ENCODE measurements at regions not wholly inside any gene's neighbourhood (a gene's known extent, or its start where the extent isn't known, plus 50 kb on each side); places are given as distances from the start of the nearest gene placed in this dataset.

DNA sequence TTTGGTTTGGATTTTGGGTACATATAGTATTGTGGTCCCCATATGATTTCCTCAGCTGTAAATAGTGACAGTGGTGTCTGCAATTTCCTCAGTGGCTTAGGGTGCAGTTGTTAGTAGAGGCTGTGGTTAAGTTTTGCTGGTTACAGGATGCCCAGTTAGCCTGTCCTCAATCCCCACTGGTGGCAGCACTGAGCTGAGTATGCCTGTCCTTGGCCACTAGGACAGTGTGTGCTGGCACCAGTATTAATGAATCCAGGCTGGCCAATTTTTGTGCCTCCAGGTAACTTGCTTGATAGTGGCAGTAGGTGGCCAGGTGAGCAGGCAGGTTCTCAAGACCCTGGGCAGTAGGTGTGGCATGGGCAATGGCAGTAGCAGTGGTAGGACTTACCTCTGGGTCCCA is 973.1 kb downstream of the TMEM182 start:
- H3K27me3 ChIP-seq (replicated peaks; ENCODE audit: insufficient read depth, low read length), result no peaks in the 10 kb centered on the region
- no peaks in the 10 kb centered on the region for H3K9me2 ChIP-seq (replicated peaks; ENCODE audit: insufficient read depth, low read length)
- no peaks in the 10 kb centered on the region for H3K36me3 ChIP-seq (replicated peaks; ENCODE audit: insufficient read depth, low read length)
- TF ChIP-seq, protein P1, sequence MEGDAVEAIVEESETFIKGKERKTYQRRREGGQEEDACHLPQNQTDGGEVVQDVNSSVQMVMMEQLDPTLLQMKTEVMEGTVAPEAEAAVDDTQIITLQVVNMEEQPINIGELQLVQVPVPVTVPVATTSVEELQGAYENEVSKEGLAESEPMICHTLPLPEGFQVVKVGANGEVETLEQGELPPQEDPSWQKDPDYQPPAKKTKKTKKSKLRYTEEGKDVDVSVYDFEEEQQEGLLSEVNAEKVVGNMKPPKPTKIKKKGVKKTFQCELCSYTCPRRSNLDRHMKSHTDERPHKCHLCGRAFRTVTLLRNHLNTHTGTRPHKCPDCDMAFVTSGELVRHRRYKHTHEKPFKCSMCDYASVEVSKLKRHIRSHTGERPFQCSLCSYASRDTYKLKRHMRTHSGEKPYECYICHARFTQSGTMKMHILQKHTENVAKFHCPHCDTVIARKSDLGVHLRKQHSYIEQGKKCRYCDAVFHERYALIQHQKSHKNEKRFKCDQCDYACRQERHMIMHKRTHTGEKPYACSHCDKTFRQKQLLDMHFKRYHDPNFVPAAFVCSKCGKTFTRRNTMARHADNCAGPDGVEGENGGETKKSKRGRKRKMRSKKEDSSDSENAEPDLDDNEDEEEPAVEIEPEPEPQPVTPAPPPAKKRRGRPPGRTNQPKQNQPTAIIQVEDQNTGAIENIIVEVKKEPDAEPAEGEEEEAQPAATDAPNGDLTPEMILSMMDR (IDR thresholded peaks at IDR 0.05; ENCODE audit: low read length), result no peak
- TF ChIP-seq EZH2 (optimal IDR thresholded peaks at IDR 0.05; ENCODE audit: low read depth, low read length) (no peak), EZH2phosphoT487 (IDR thresholded peaks at IDR 0.05; ENCODE audit: low read length) (no peak)
- no peaks in the 10 kb centered on the region for H3F3A ChIP-seq (ENCODE audit: insufficient read depth, low read length)
- H3K9me3 ChIP-seq (replicated peaks; ENCODE audit: insufficient read depth, low read length), result no peaks in the 10 kb centered on the region
- H4K20me1 ChIP-seq (ENCODE audit: insufficient read depth, low read length), result no peaks in the 10 kb centered on the region
- H3K27ac ChIP-seq (ENCODE audit: low read length), result no peak overlapping the region
- no peak overlapping the region for H2AFZ ChIP-seq (ENCODE audit: low read length)
- no peak overlapping the region for H3K4me2 ChIP-seq (ENCODE audit: low read depth, low read length)
- no peak for DNase-seq
- H3K4me1 ChIP-seq (ENCODE audit: low read length), result no peaks in the 10 kb centered on the region
- no peaks in the 10 kb centered on the region for H3K79me2 ChIP-seq (ENCODE audit: low read length)
- no peak overlapping the region for H3K9ac ChIP-seq (ENCODE audit: low read length)
- no peak overlapping the region for H3K4me3 ChIP-seq (ENCODE audit: low read length)

DNA sequence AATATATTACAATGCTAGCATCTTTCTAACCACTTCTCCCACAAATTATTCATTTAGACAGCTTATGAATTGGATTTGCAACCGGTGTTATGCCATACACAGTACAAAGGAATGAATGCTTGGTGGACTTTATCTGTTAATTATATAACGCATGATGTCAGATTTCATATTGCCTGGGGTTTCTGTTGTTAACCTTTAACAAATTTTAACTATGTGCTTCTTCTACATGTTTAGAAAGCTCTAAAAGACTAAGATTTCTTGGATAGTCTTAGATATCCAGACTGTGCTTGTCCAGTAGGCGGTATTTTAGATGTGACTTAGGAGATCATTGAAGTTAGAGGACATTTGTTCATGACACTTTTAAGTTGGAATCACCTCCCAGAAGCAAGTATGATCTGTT is 976.3 kb downstream of the TMEM182 start:
- Histone ChIP-seq H3K27me3 (replicated peaks; ENCODE audit: insufficient read depth, low read length) (no peaks in the 10 kb centered on the region), H3K9ac (ENCODE audit: low read length) (no peak overlapping the region), H3K4me2 (ENCODE audit: low read depth, low read length) (no peak overlapping the region), H3K4me1 (ENCODE audit: low read length) (no peaks in the 10 kb centered on the region), H3K36me3 (replicated peaks; ENCODE audit: insufficient read depth, low read length) (no peaks in the 10 kb centered on the region), H3K4me3 (ENCODE audit: low read length) (no peak overlapping the region), H3K79me2 (ENCODE audit: low read length) (no peaks in the 10 kb centered on the region), H3K27ac (ENCODE audit: low read length) (no peak overlapping the region), H3K9me3 (replicated peaks; ENCODE audit: insufficient read depth, low read length) (no peaks in the 10 kb centered on the region), H2AFZ (ENCODE audit: low read length) (no peak overlapping the region), H4K20me1 (ENCODE audit: insufficient read depth, low read length) (no peaks in the 10 kb centered on the region), H3K9me2 (replicated peaks; ENCODE audit: insufficient read depth, low read length) (no peaks in the 10 kb centered on the region), H3F3A (ENCODE audit: insufficient read depth, low read length) (no peaks in the 10 kb centered on the region)
- TF ChIP-seq, protein P1 (IDR thresholded peaks at IDR 0.05; ENCODE audit: low read length), result no peak
- no peak for TF ChIP-seq EZH2 (optimal IDR thresholded peaks at IDR 0.05; ENCODE audit: low read depth, low read length)
- TF ChIP-seq EZH2phosphoT487 (IDR thresholded peaks at IDR 0.05; ENCODE audit: low read length), result no peak
- DNase-seq, result no peak

DNA sequence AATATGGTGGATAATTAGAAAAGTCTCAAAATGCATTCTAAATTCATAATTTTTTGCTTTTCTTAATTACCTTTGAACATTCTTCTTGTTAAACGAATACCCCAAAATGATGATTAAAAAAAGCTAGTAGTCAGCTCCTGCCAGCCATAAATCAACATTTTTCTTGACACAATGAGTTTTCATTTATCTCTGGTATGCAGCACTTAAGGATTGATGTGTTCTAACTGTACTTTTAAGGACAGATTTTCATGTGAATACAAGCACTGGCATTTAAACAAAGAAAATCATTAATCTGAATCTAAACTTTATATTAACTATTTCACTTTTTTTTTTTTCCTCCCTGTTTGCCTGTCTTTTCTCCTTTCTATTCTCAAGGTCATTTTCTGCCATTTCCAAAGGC is 976.8 kb downstream of the TMEM182 start:
- H3F3A ChIP-seq (ENCODE audit: insufficient read depth, low read length), result no peaks in the 10 kb centered on the region
- no peak overlapping the region for H3K9ac ChIP-seq (ENCODE audit: low read length)
- no peaks in the 10 kb centered on the region for H4K20me1 ChIP-seq (ENCODE audit: insufficient read depth, low read length)
- no peaks in the 10 kb centered on the region for H3K36me3 ChIP-seq (replicated peaks; ENCODE audit: insufficient read depth, low read length)
- H3K4me1 ChIP-seq (ENCODE audit: low read length), result no peaks in the 10 kb centered on the region
- TF ChIP-seq EZH2 (optimal IDR thresholded peaks at IDR 0.05; ENCODE audit: low read depth, low read length) (no peak), EZH2phosphoT487 (IDR thresholded peaks at IDR 0.05; ENCODE audit: low read length) (no peak)
- TF ChIP-seq, protein P1 (IDR thresholded peaks at IDR 0.05; ENCODE audit: low read length), result no peak
- H3K4me3 ChIP-seq (ENCODE audit: low read length), result no peak overlapping the region
- no peak overlapping the region for H3K4me2 ChIP-seq (ENCODE audit: low read depth, low read length)
- H3K27me3 ChIP-seq (replicated peaks; ENCODE audit: insufficient read depth, low read length), result no peaks in the 10 kb centered on the region
- DNase-seq, result no peak
- H3K27ac ChIP-seq (ENCODE audit: low read length), result no peak overlapping the region
- H3K79me2 ChIP-seq (ENCODE audit: low read length), result no peaks in the 10 kb centered on the region
- no peak overlapping the region for H2AFZ ChIP-seq (ENCODE audit: low read length)
- no peaks in the 10 kb centered on the region for H3K9me3 ChIP-seq (replicated peaks; ENCODE audit: insufficient read depth, low read length)
- no peaks in the 10 kb centered on the region for H3K9me2 ChIP-seq (replicated peaks; ENCODE audit: insufficient read depth, low read length)

All from MM.1S (cell line).